DMS 273 (cell line): ENCODE measurements at regions not wholly inside any gene's neighbourhood (a gene's known extent, or its start where the extent isn't known, plus 50 kb on each side); places are given as distances from the start of the nearest gene placed in this dataset.
"Not testable (repeated sequence)": the region's sequence is repeated elsewhere in the genome, so short reads cannot be mapped to it uniquely, and the experiment has no call there.

Experiments used
- DNase-seq: peaks from one replicate; lab custom pipeline; 2025; ENCODE audit not compliant: unreplicated experiment; lab: John Stamatoyannopoulos, UW

- DNase-seq, result no peak
Observed at GRCh38 chr14:96683562-96684289, 113.5 kb upstream of the VRK1 start.

- no peak for DNase-seq
Observed at GRCh38 chr14:96686126-96686525, 111.1 kb upstream of the VRK1 start.

- peak; percentile 31 for DNase-seq
Observed at GRCh38 chr14:96688629-96689028, 108.6 kb upstream of the VRK1 start.

- no peak for DNase-seq
Observed at GRCh38 chr14:96690713-96691383, 106.3 kb upstream of the VRK1 start.

- no peak for DNase-seq
Observed at GRCh38 chr14:96693252-96693820, 103.8 kb upstream of the VRK1 start.

- no peak for DNase-seq
Observed at GRCh38 chr14:96693987-96694386, 103.2 kb upstream of the VRK1 start.

- DNase-seq, result no peak
Observed at GRCh38 chr14:96698960-96699539, 98.1 kb upstream of the VRK1 start.

GRCh38 chr14:96699666-96700065 lies 97.5 kb upstream of the VRK1 start:
- DNase-seq, result no peak

- DNase-seq, result no peak
Observed at GRCh38 chr14:96702831-96703230, 94.4 kb upstream of the VRK1 start.

- DNase-seq, result no peak
Observed at GRCh38 chr14:96705422-96706092, 91.6 kb upstream of the VRK1 start.

GRCh38 chr14:96706893-96707292 lies 90.3 kb upstream of the VRK1 start:
- no peak for DNase-seq

- peak; percentile 24 for DNase-seq
Observed at GRCh38 chr14:96710060-96710666, 87.0 kb upstream of the VRK1 start.

- no peak for DNase-seq
Observed at GRCh38 chr14:96711559-96712267, 85.5 kb upstream of the VRK1 start.

- DNase-seq, result no peak
Observed at GRCh38 chr14:96713426-96713825, 83.8 kb upstream of the VRK1 start.

GRCh38 chr14:96714537-96714936 lies 82.6 kb upstream of the VRK1 start:
- DNase-seq, result not testable (repeated sequence)

GRCh38 chr14:96717116-96717515 lies 80.1 kb upstream of the VRK1 start:
- no peak for DNase-seq

GRCh38 chr14:96718407-96718806 lies 78.8 kb upstream of the VRK1 start:
- no peak for DNase-seq

- DNase-seq, result not testable (repeated sequence)
Observed at GRCh38 chr14:96720702-96721101, 76.5 kb upstream of the VRK1 start.

GRCh38 chr14:96722736-96723135 lies 74.4 kb upstream of the VRK1 start:
- DNase-seq, result no peak

GRCh38 chr14:96723946-96724345 lies 73.2 kb upstream of the VRK1 start:
- DNase-seq, result no peak
